Stimulated activated CD8-positive, alpha-beta memory T cell treated with anti-CD3 and anti-CD28 coated beads, Interleukin-7, amount 100 ng/mL, for 24 hours (primary cell): ENCODE measurements at regions not wholly inside any gene's neighbourhood (a gene's known extent, or its start where the extent isn't known, plus 50 kb on each side); places are given as distances from the start of the nearest gene placed in this dataset.

Source experiments
- DNase-seq: peaks from one replicate; pipeline ENCODE4 v3.0.0-alpha.2; 2020; ENCODE audit warnings: low read depth

- DNase-seq = no peak
These were observed 176.7 kb downstream of the ST6GAL2 start for GRCh38 chr2:106709229-106709628.

GRCh38 chr2:106719222-106719621, 166.7 kb downstream of the ST6GAL2 start:
- no peak for DNase-seq

GRCh38 chr2:106720026-106720425, 165.9 kb downstream of the ST6GAL2 start:
- DNase-seq = no peak

- DNase-seq = no peak
These were observed 161.6 kb downstream of the ST6GAL2 start for GRCh38 chr2:106724301-106724794.

GRCh38 chr2:106734165-106734564, 151.8 kb downstream of the ST6GAL2 start:
- no peak for DNase-seq

- DNase-seq = no peak
These were observed 150.2 kb downstream of the ST6GAL2 start for GRCh38 chr2:106735807-106736206.

- DNase-seq = no peak
These were observed 149.7 kb downstream of the ST6GAL2 start for GRCh38 chr2:106736221-106736620.

GRCh38 chr2:106745468-106745867, 140.5 kb downstream of the ST6GAL2 start:
- no peak for DNase-seq

- no peak for DNase-seq
These were observed 136.1 kb downstream of the ST6GAL2 start for GRCh38 chr2:106749823-106750222.
